HepG2 (cell line): ENCODE measurements at regions not wholly inside any gene's neighbourhood (a gene's known extent, or its start where the extent isn't known, plus 50 kb on each side); places are given as distances from the start of the nearest gene placed in this dataset.
A peak's percentile ranks its signal among the peaks of the same experiment; 100 is the strongest.

Experiments
- FIP1L1 ChIP-seq: fragments of 200-400 bp; formaldehyde crosslinking; IDR thresholded peaks from 2 replicates; pipeline ENCODE4 v1.6.1; 2018; ENCODE audit warnings: low read depth, mild to moderate bottlenecking, low read length, moderate library complexity, borderline replicate concordance; ENCODE audit not compliant: insufficient read depth
- GMEB2 ChIP-seq: IDR thresholded peaks from 2 replicates; pipeline ENCODE4 v1.6.1; 2016; ENCODE audit warnings: missing biosample characterization, missing genetic modification reagents, low read depth
- HIVEP1 ChIP-seq: sonication (generic); formaldehyde crosslinking; IDR thresholded peaks from 2 replicates; pipeline ENCODE4 v1.4.0; 2020; ENCODE audit warnings: mild to moderate bottlenecking, missing genetic modification reagents
- IKZF4 ChIP-seq: sonication (generic); formaldehyde crosslinking; IDR thresholded peaks from 2 replicates; pipeline ENCODE4 v1.5.1; 2020; ENCODE audit warnings: borderline replicate concordance, mild to moderate bottlenecking, low read depth, missing genetic modification reagents; ENCODE audit errors: not compliant biosample characterization
- MXD3 ChIP-seq: IDR thresholded peaks from 2 replicates; pipeline ENCODE4 v1.6.1; 2016; ENCODE audit warnings: mild to moderate bottlenecking, missing biosample characterization, missing genetic modification reagents
- NFIC ChIP-seq: IDR thresholded peaks from 2 replicates; pipeline ENCODE4 v1.6.1; 2012; ENCODE audit warnings: mild to moderate bottlenecking, low read length, inconsistent platforms
- PAF1 ChIP-seq: IDR thresholded peaks from 2 replicates; pipeline ENCODE4 v1.6.1; 2016; ENCODE audit warnings: missing genetic modification reagents, missing compliant biosample characterization
- STAT6 ChIP-seq: sonication (generic); formaldehyde crosslinking; IDR thresholded peaks from 2 replicates; pipeline ENCODE4 v1.4.0; 2020; ENCODE audit warnings: missing genetic modification reagents, mild to moderate bottlenecking, borderline replicate concordance
- THRA ChIP-seq: sonication (generic); formaldehyde crosslinking; IDR thresholded peaks from 2 replicates; pipeline ENCODE4 v1.4.0; 2020; ENCODE audit warnings: missing genetic modification reagents, borderline replicate concordance
- TMF1 ChIP-seq: sonication (generic); formaldehyde crosslinking; IDR thresholded peaks from 2 replicates; pipeline ENCODE4 v1.8.1; 2022; ENCODE audit warnings: low read depth, missing genetic modification reagents
- TOE1 ChIP-seq: sonication (generic); formaldehyde crosslinking; IDR thresholded peaks from 2 replicates; pipeline ENCODE4 v1.4.0; 2020; ENCODE audit warnings: mild to moderate bottlenecking, missing genetic modification reagents
- ZNF18 ChIP-seq: sonication (generic); formaldehyde crosslinking; IDR thresholded peaks from 2 replicates; pipeline ENCODE4 v1.8.0; 2022; ENCODE audit warnings: mild to moderate bottlenecking, missing genetic modification reagents; ENCODE audit not compliant: insufficient replicate concordance
- ZNF362 ChIP-seq: sonication (generic); formaldehyde crosslinking; IDR thresholded peaks from 2 replicates; pipeline ENCODE4 v1.4.0; 2020; ENCODE audit warnings: missing genetic modification reagents, mild to moderate bottlenecking, borderline replicate concordance
- ZNF552 ChIP-seq: sonication (generic); formaldehyde crosslinking; IDR thresholded peaks from 2 replicates; pipeline ENCODE4 v1.9.0; 2022; ENCODE audit warnings: missing genetic modification reagents, mild to moderate bottlenecking, borderline replicate concordance
- ZNF597 ChIP-seq: sonication (generic); formaldehyde crosslinking; IDR thresholded peaks from 2 replicates; pipeline ENCODE4 v1.5.0; 2020; ENCODE audit warnings: missing genetic modification reagents
- ZNF670 ChIP-seq: sonication (generic); formaldehyde crosslinking; IDR thresholded peaks from 2 replicates; pipeline ENCODE4 v1.8.0; 2022; ENCODE audit warnings: mild to moderate bottlenecking, missing genetic modification reagents, borderline replicate concordance
- ZNF776 ChIP-seq: sonication (generic); formaldehyde crosslinking; IDR thresholded peaks from 2 replicates; pipeline ENCODE4 v1.4.0; 2020; ENCODE audit warnings: mild to moderate bottlenecking, missing genetic modification reagents

GRCh38 chr13:33642374-33643065 is 175.4 kb upstream of the RFC3 start (continued):
- TF ChIP-seq THRA (CRISPR knock-in tag) (peak; percentile 97), TOE1 (CRISPR knock-in tag) (peak; percentile 72; the same call in 1 of the 2 replicates), PAF1 (CRISPR knock-in tag) (no peak), ZNF776 (0 out of 2 replicates have a peak, but pooled peaks have one; percentile 40), ZNF670 (CRISPR knock-in tag) (peak; percentile 41), GMEB2 (CRISPR knock-in tag) (no peak), ZNF597 (CRISPR knock-in tag) (no peak), NFIC (peak; percentile 91), ZNF18 (CRISPR knock-in tag) (peak; percentile 54), IKZF4 (no peak), FIP1L1 (no peak), ZNF362 (CRISPR knock-in tag) (peak; percentile 99), STAT6 (peak; percentile 91; the same call in 1 of the 2 replicates), HIVEP1 (CRISPR knock-in tag) (peak; percentile 47; the same call in 1 of the 2 replicates), MXD3 (no peak), TMF1 (CRISPR knock-in tag) (peak; percentile 41; the same call in 1 of the 2 replicates), ZNF552 (CRISPR knock-in tag) (no peak)
